AG10803 (cell line): ENCODE measurements at regions not wholly inside any gene's neighbourhood (a gene's known extent, or its start where the extent isn't known, plus 50 kb on each side); places are given as distances from the start of the nearest gene placed in this dataset.
A peak's percentile ranks its signal among the peaks of the same experiment; 100 is the strongest.
"Not testable (repeated sequence)": the region's sequence is repeated elsewhere in the genome, so short reads cannot be mapped to it uniquely, and the experiment has no call there.

Source experiments
- DNase-seq: peaks from one replicate; pipeline ENCODE4 v3.0.0; 2010; ENCODE audit warnings: low read depth
- H3K4me3 ChIP-seq: 2 replicates; pipeline ENCODE4 v1.5.1; 2011; ENCODE audit warnings: mild to moderate bottlenecking, low read length, control low read depth
- CTCF ChIP-seq: conservative IDR thresholded peaks from 2 replicates; pipeline ENCODE4 v1.5.1; 2011; ENCODE audit warnings: mild to moderate bottlenecking, low read length, control low read depth, inconsistent platforms

- TF ChIP-seq CTCF: no peak
- no peak for DNase-seq
- no peak overlapping the region for H3K4me3 ChIP-seq
Measured at GRCh38 chrY:26638063-26638462, 1016.1 kb downstream of the CDY1 start.

GRCh38 chrY:26645856-26646255 lies 1023.9 kb downstream of the CDY1 start:
- not testable (repeated sequence) for H3K4me3 ChIP-seq, DNase-seq

DNA sequence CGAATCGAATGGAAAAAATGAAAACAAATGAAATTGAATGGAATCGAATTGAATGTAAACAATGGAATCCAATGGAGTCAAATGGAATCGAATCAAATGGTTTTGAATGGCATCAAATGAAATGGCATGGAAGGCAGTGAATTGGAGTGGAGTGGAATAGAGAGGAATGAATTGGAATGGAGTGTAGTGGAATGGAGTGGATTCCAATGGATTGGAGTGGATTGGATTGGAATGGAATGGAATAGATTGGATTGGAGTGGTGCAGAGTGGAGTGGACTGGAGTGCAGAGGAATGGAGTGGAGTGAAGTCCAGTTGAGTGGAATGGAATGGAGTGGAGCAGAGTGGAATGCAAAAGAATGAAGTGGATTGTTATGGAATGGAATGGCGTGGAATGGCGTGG lies 1026.3 kb downstream of the CDY1 start:
- DNase-seq, H3K4me3 ChIP-seq: not testable (repeated sequence)

DNA sequence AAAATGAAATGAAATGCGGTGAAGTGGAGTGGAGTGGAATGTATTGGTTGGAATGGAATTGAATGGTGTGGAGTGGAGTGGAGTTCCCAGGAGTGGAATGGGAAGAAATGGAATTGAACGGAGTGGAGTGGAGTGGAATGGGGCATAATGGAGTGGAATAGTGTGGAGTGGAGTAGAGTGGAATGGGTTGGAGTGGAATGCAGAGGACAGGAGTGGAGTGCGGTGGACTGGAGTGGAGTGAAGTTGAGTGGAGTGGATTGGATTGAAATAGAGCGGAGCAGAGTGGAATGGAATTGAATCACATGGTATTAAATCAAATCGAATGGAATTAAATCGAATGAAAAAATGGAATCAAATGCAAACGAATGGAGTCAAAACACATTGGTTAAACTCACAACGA lies 1042.3 kb downstream of the CDY1 start:
- DNase-seq, H3K4me3 ChIP-seq: not testable (repeated sequence)

GRCh38 chrY:26666691-26667090 lies 1044.8 kb downstream of the CDY1 start:
- DNase-seq: not testable (repeated sequence)

GRCh38 chrY:26669243-26669642 lies 1047.3 kb downstream of the CDY1 start:
- not testable (repeated sequence) for H3K4me3 ChIP-seq, DNase-seq

More at GRCh38 chrY:26666691-26667090, 1044.8 kb downstream of the CDY1 start:
- not testable (repeated sequence) for H3K4me3 ChIP-seq

GRCh38 chrY:26670360-26670871 lies 1048.5 kb downstream of the CDY1 start:
- DNase-seq: peak; percentile 4
- H3K4me3 ChIP-seq: not testable (repeated sequence)

- not testable (repeated sequence) for H3K4me3 ChIP-seq
- DNase-seq: peak; percentile 28
Measured at GRCh38 chrY:26670881-26671879, 1049.3 kb downstream of the CDY1 start.
